HepG2 (cell line): ENCODE measurements at regions not wholly inside any gene's neighbourhood (a gene's known extent, or its start where the extent isn't known, plus 50 kb on each side); places are given as distances from the start of the nearest gene placed in this dataset.

Experiments used
- ATAC-seq: fragments of 200-7000 bp; cut with Tn5 transposase; 3 replicates; pipeline ENCODE4 v1.9.1; 2020; ENCODE audit warnings: mild to moderate bottlenecking, moderate library complexity
- BruUV-seq: library from RNA; stranded (reverse); fragments of 400-500 nt; replicated peaks from 2 replicates; lab custom pipeline; 2021; lab: Mats Ljungman, UMichigan
- CTCF ChIA-PET: fragments of 300-600 bp; formaldehyde crosslinking; extraction: SDS; loops from one replicate; lab custom pipeline; 2021; ENCODE audit warnings: low total read pairs, inconsistent platforms, low intra/inter-chr PET ratio; lab: Yijun Ruan, JAX
- POLR2A ChIA-PET: fragments of 350-600 bp; sonication (Branson Sonifier 250); formaldehyde crosslinking; loops from one replicate; lab custom pipeline; 2020; ENCODE audit warnings: antibody characterized with exemption, inconsistent platforms; lab: Yijun Ruan, JAX
- DNase-seq: peaks from one replicate; pipeline ENCODE4 v3.0.0-alpha.2; 2015; ENCODE audit warnings: low spot score
- FAIRE-seq: peaks from 3 replicates; lab custom pipeline; 2011; peaks lifted over from hg19 to GRCh38; lab: Jason Lieb, UNC
- H2AFZ ChIP-seq: one replicate; pipeline ENCODE4 v1.6.1; 2011; ENCODE audit warnings: low read length, inconsistent platforms
- H3K27ac ChIP-seq: fragments of 300-600 bp; 3 replicates; pipeline ENCODE4 v1.8.0; 2011; ENCODE audit warnings: mixed run types, mild to moderate bottlenecking, mixed read lengths, low read length, inconsistent platforms; ENCODE audit not compliant: insufficient read depth; ENCODE audit errors: extremely low read length
- H3K27me3 ChIP-seq, 2 experiments: fragments of 200-600 bp in 1 of 2; 2 replicates in 1 of 2; 3 replicates in 1 of 2; pipeline versions ENCODE4 v1.6.0 to v1.8.0; 2011; ENCODE audit warnings: low read length in 2 of 2, mild to moderate bottlenecking in 2 of 2, moderate library complexity in 2 of 2, inconsistent platforms in 1 of 2; ENCODE audit not compliant: insufficient read depth in 2 of 2, control insufficient read depth in 1 of 2
- H3K36me3 ChIP-seq, 2 experiments: fragments of 200-600 bp in 1 of 2; replicated peaks in 1 of 2; 2 replicates in 1 of 2; 3 replicates in 1 of 2; pipeline versions ENCODE4 v1.5.1 to v1.8.0; 2011; ENCODE audit warnings: low read length in 2 of 2, inconsistent platforms in 1 of 2; ENCODE audit not compliant: insufficient read depth in 2 of 2, control insufficient read depth in 1 of 2
- H3K4me1 ChIP-seq: 2 replicates; pipeline ENCODE4 v1.5.1; 2012; ENCODE audit warnings: low read length, inconsistent platforms; ENCODE audit not compliant: insufficient read depth
- H3K4me2 ChIP-seq: 2 replicates; pipeline ENCODE4 v1.6.0; 2011; ENCODE audit warnings: low read depth, low read length, inconsistent platforms
- H3K4me3 ChIP-seq, 3 experiments: fragments of 200-600 bp in 1 of 3; sonication (generic), shearing (Covaris generic) in 1 of 3; replicated peaks in 1 of 3; 2 replicates each; pipeline ENCODE4 v1.5.1; 2011 to 2016; ENCODE audit warnings: low read length in 3 of 3, inconsistent platforms in 2 of 3, low read depth in 2 of 3, mild to moderate bottlenecking in 2 of 3, control low read depth in 1 of 3, mixed read lengths in 1 of 3; ENCODE audit not compliant: insufficient read depth in 1 of 3
- H3K79me2 ChIP-seq: one replicate; pipeline ENCODE4 v1.6.1; 2011; ENCODE audit warnings: low read length, inconsistent platforms; ENCODE audit not compliant: insufficient read depth
- H3K9ac ChIP-seq: 2 replicates; pipeline ENCODE4 v1.6.0; 2011; ENCODE audit warnings: mild to moderate bottlenecking, low read depth, low read length, inconsistent platforms; ENCODE audit not compliant: insufficient read depth
- H3K9me3 ChIP-seq: 2 replicates; pipeline ENCODE4 v1.5.1; 2012; ENCODE audit warnings: mild to moderate bottlenecking, low read length
- H4K20me1 ChIP-seq: 2 replicates; pipeline ENCODE4 v1.6.0; 2011; ENCODE audit warnings: inconsistent platforms, mild to moderate bottlenecking, low read length, moderate library complexity; ENCODE audit not compliant: insufficient read depth
- ARNT ChIP-seq: fragments of 450-650 bp; IDR thresholded peaks from 2 replicates; pipeline ENCODE4 v1.6.1; 2017
- GLI4 ChIP-seq: sonication (generic); formaldehyde crosslinking; IDR thresholded peaks from 2 replicates; pipeline ENCODE4 v1.5.1; 2020; ENCODE audit warnings: missing genetic modification reagents, mild to moderate bottlenecking, moderate library complexity, borderline replicate concordance
- KLF11 ChIP-seq: IDR thresholded peaks from 2 replicates; pipeline ENCODE4 v1.6.1; 2016; ENCODE audit warnings: missing compliant biosample characterization
- PCBP2 ChIP-seq: fragments of 200-400 bp; formaldehyde crosslinking; optimal IDR thresholded peaks from 2 replicates; pipeline ENCODE3; 2018; ENCODE audit warnings: low read length, low read depth; ENCODE audit not compliant: poor library complexity, severe bottlenecking
- RCOR2 ChIP-seq: IDR thresholded peaks from 2 replicates; pipeline ENCODE4 v1.6.1; 2016; ENCODE audit warnings: missing biosample characterization, missing genetic modification reagents
- THRA ChIP-seq: sonication (generic); formaldehyde crosslinking; IDR thresholded peaks from 2 replicates; pipeline ENCODE4 v1.4.0; 2020; ENCODE audit warnings: missing genetic modification reagents, borderline replicate concordance
- TSC22D2 ChIP-seq: sonication (generic); formaldehyde crosslinking; IDR thresholded peaks from 2 replicates; pipeline ENCODE4 v1.5.1; 2020; ENCODE audit warnings: missing genetic modification reagents, mild to moderate bottlenecking, borderline replicate concordance
- ZFP36 ChIP-seq: fragments of 150-350 bp; IDR thresholded peaks from 2 replicates; pipeline ENCODE4 v1.6.1; 2018; ENCODE audit warnings: borderline replicate concordance, low read length, low read depth; ENCODE audit not compliant: partially characterized antibody
- ZMAT5 ChIP-seq: sonication (generic); formaldehyde crosslinking; IDR thresholded peaks from 2 replicates; pipeline ENCODE4 v1.5.0; 2020; ENCODE audit warnings: mild to moderate bottlenecking, low read depth, missing genetic modification reagents, borderline replicate concordance
- ZNF142 ChIP-seq: sonication (generic); formaldehyde crosslinking; IDR thresholded peaks from 2 replicates; pipeline ENCODE4 v1.4.0; 2020; ENCODE audit warnings: missing genetic modification reagents
- ZNF260 ChIP-seq: sonication (generic); formaldehyde crosslinking; IDR thresholded peaks from 2 replicates; pipeline ENCODE4 v1.4.0; 2020; ENCODE audit warnings: missing genetic modification reagents, low read depth, mild to moderate bottlenecking, borderline replicate concordance
- ZNF598 ChIP-seq: sonication (generic); formaldehyde crosslinking; IDR thresholded peaks from 2 replicates; pipeline ENCODE4 v1.5.1; 2020; ENCODE audit warnings: mild to moderate bottlenecking, missing genetic modification reagents, borderline replicate concordance
- ZNF710 ChIP-seq: sonication (generic); formaldehyde crosslinking; IDR thresholded peaks from 2 replicates; pipeline ENCODE4 v1.5.0; 2020; ENCODE audit warnings: mild to moderate bottlenecking, missing genetic modification reagents, borderline replicate concordance
- ZNF737 ChIP-seq: sonication (generic); formaldehyde crosslinking; IDR thresholded peaks from 2 replicates; pipeline ENCODE4 v1.5.0; 2020; ENCODE audit warnings: missing genetic modification reagents, mild to moderate bottlenecking, borderline replicate concordance
- WGBS: methylation state at CpG from one replicate; pipeline ENCODE4 v1.1.6; 2017; ENCODE audit warnings: low lambda C conversion rate; 5-methylcytosine and 5-hydroxymethylcytosine counted together
- in situ Hi-C: cut with HindIII; loops from 2 replicates; pipeline ENCODE4 v1.10.0; 2017; ENCODE audit warnings: low pct_unique_long_range_greater_than_20kb; ENCODE audit not compliant: extremely low pct_ligation_motif_present
- intact Hi-C: fragments of 100-400 bp; cut with micrococcal nuclease; formaldehyde crosslinking; loops from one replicate; pipeline ENCODE4 v1.10.0; 2022; ENCODE audit not compliant: unreplicated experiment

- H3K9me3 ChIP-seq: peaks cover 61% of the 10 kb centered on the region
- no peak overlapping the region for H3K27ac ChIP-seq
- no peak overlapping the region for H3K4me2 ChIP-seq
- no peak for TF ChIP-seq THRA (CRISPR knock-in tag)
- TF ChIP-seq ARNT: no peak
- no peak for TF ChIP-seq KLF11 (CRISPR knock-in tag)
- TF ChIP-seq ZNF142: no peak
- no peak for TF ChIP-seq TSC22D2
- no peak for TF ChIP-seq ZNF598 (CRISPR knock-in tag)
- TF ChIP-seq ZNF260: no peak
- TF ChIP-seq ZNF710 (CRISPR knock-in tag): no peak
- no peak for TF ChIP-seq ZNF737 (CRISPR knock-in tag)
- TF ChIP-seq RCOR2 (CRISPR knock-in tag): no peak
- TF ChIP-seq PCBP2: no peak
- TF ChIP-seq ZFP36: no peak
- TF ChIP-seq ZMAT5 (CRISPR knock-in tag): no peak
- TF ChIP-seq GLI4 (CRISPR knock-in tag): no peak
- TF ChIP-seq, all 625 proteins: peak for 0
- Histone ChIP-seq H4K20me1 (no peaks in the 10 kb centered on the region), H3K9ac (no peak overlapping the region), H3K36me3 (no peaks in the 10 kb centered on the region), H2AFZ (no peak overlapping the region), H3K4me3 (no peak overlapping the region), H3K79me2 (no peaks in the 10 kb centered on the region), H3K27me3 (no peaks in the 10 kb centered on the region), H3K4me1 (no peaks in the 10 kb centered on the region)
- 3% methylated on average over 3 of the region's 3 CpGs for WGBS
- FAIRE-seq (no peak), ATAC-seq (no peak), DNase-seq (no peak)
- POLR2A ChIA-PET: no interaction called here
- no TSS peak for BruUV-seq
- intact Hi-C loops: loop anchor here (10.0 kb wide), 1 partner anchor 1476 kb away; no protein-coding TSS in a partner anchor
- in situ Hi-C loops: no loop called here
- CTCF ChIA-PET: no interaction called here
Observed at GRCh38 chr21:26320596-26320995, 150.0 kb upstream of the APP start.
